ENCODE measurements at regions not wholly inside any gene's neighbourhood (a gene's known extent, or its start where the extent isn't known, plus 50 kb on each side); places are given as distances from the start of the nearest gene placed in this dataset.

DNA sequence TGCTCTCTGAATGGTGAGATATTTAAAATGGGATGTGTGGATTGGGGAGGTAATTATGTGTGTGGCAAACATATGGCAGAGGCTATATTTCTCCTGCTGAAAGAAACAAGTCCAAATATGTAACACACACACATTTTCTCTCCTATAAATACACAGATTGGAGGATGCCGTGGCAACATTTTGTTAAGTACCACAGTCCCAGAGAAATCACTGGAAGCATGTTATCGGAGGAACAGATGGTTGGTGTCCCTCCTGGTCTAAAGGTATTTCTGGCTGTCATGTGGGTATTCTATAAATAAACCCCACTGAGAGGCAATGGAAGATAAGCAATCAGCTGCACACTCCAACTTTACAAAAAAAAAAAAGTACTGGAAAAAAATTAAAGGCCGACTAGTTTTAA lies 528.3 kb upstream of the BOD1L1 start:
- TF ChIP-seq, protein P1, sequence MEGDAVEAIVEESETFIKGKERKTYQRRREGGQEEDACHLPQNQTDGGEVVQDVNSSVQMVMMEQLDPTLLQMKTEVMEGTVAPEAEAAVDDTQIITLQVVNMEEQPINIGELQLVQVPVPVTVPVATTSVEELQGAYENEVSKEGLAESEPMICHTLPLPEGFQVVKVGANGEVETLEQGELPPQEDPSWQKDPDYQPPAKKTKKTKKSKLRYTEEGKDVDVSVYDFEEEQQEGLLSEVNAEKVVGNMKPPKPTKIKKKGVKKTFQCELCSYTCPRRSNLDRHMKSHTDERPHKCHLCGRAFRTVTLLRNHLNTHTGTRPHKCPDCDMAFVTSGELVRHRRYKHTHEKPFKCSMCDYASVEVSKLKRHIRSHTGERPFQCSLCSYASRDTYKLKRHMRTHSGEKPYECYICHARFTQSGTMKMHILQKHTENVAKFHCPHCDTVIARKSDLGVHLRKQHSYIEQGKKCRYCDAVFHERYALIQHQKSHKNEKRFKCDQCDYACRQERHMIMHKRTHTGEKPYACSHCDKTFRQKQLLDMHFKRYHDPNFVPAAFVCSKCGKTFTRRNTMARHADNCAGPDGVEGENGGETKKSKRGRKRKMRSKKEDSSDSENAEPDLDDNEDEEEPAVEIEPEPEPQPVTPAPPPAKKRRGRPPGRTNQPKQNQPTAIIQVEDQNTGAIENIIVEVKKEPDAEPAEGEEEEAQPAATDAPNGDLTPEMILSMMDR (IDR thresholded peaks at IDR 0.05), result no peak
- no peak for TF ChIP-seq POLR2A (IDR thresholded peaks at IDR 0.05)
- no peak for TF ChIP-seq EP300 (IDR thresholded peaks at IDR 0.05)

Data from tibial nerve (tissue), 4 donors.